GM21723 (cell line): ENCODE measurements at regions not wholly inside any gene's neighbourhood (a gene's known extent, or its start where the extent isn't known, plus 50 kb on each side); places are given as distances from the start of the nearest gene placed in this dataset.

ENCODE experiments used
- ATAC-seq: cut with Tn5 transposase; IDR thresholded peaks from one replicate; pipeline ENCODE4 v1.9.1; 2021; ENCODE audit warnings: mild to moderate bottlenecking, moderate library complexity; ENCODE audit not compliant: unreplicated experiment

DNA sequence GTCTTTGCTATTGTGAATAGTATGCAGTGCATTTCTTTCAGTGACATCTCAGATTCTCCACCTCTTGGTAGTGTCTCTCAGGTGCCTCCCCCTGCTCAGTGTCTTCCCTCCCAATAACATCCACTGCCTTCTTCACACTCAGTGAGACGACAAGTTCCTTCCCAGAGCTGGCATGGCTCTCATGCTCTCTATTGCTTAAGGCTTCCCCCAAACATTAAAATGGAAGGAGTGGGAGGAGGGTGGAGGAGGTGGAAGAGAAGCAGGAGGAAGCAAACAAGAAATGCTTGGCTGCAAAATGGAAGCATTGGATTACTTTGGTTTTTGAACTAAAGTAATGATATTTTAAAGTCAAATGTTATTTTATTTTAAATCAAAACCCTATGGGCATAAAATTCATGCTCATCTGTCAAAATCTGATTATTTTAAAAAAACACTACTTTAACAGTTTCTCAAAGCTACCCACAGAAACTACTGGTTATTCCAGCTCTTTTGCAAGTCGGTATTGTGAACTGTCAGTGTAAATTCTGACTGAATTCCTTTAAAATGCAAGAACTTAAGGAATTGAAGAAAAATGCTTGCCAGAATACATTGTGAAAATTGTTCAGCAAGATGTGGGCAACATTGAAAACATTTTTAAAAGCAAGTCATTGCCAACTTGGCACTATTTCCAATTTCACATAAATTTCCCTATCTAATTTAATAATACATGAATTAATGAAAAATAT lies 727.6 kb upstream of the ARGLU1 start:
- no peak for ATAC-seq

DNA sequence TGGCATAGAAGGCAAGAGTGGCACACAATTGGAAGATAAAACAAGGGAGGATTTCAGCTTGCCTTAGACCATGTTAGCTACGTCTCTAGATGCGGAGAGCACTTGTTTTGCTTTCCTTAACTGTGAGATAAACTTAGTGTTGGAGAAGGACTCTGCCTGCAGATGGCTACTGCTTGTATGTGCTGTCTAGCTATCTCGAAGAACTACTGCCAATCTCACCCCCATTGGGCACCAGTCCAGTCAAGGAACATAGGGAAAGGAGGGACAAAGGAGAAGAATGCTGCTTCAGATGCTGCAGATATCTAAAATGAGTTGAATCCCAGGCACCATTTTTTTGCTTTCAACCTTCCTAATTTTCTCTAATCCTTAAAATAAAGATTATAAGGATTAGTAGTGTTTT lies 726.0 kb upstream of the ARGLU1 start:
- ATAC-seq: no peak

DNA sequence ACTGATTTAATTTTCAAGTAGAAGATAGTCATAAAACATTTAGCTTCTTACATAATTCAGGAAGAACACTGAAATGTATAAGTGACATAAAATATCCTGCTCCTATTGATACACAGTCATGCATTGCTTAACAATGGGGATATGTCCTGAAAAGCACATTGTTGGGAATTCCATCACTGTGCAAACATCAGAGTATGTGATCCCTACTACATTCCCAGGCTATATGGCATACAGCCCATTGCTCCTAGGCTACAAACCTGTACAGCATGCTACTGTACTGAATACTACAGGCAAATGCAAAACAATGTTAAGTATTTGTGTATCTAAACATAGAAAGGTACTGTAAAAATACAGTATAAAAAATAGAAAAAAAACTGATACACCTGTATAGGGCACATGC lies 723.9 kb upstream of the ARGLU1 start:
- no peak for ATAC-seq

DNA sequence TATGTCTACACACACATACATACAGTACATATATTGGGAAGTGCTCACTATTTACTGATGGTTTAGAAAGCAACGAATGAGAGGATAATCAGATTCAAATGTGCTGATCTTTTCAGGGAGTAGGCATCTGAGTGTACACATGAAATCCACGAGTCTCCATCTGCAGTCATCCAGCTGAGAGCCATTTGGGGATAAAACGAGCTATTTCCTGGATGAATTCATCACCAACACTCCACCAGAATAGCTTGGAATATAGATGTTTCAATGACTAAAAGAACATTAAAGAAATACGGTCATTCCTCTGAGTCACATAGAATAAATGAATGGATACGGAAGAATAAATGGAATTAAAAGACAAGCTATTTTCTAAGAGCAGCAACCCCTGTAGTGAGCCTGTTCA lies 721.6 kb upstream of the ARGLU1 start:
- no peak for ATAC-seq

DNA sequence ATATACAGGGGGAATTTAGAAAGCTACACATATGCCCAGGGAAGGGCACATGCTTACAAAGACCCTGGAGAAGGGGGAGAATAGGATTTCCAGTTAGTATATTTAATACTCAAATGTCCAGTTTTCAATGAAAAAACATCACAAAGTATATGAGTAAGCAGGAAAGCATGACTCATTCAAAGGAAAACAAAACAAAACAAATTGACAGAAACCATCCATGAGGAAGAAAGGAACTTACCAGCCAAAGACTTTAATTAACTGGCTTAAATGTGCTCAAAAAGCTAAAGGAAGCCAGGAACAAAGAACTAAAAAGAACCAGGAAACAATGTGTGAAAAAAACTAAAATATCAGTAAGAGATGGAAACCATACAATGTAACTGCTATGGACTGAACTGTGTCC lies 716.2 kb upstream of the ARGLU1 start:
- ATAC-seq: no peak

DNA sequence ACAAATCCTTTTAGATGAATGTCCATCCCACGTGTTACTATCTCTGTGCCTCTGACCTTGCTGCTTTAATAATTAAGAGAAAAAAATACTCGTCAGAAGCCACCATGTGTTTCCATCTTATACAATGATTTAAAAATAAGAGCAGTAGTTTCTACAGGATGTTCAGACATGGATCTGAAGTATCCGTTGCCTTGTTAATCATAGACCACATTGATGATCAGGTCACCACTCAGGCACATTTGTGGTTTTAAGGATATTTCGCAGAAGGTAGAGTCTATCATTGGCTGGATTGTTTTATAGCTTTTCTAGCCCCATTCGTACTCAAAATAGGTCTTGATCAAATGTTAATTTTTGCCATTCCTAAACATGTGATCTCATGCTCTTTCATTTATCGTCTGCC lies 710.0 kb upstream of the ARGLU1 start:
- ATAC-seq: no peak

DNA sequence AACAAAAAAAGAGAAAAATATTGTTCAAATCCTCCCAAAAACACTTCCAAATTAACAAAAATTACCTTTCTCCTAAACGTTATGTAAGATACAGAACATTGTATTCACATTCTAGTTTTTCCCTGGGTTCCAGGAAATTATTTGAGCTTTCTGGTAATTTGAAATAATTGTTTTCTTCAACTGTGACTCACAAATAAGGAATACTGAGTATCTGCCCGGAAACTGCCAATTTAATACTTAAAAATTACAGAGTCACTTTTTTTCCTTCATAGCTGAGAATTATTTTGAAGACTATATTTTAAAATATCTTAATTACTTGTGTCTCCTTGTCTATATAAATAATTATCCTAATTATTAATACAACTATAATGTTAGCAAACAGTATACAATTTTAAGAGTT lies 709.0 kb upstream of the ARGLU1 start:
- ATAC-seq: no peak

DNA sequence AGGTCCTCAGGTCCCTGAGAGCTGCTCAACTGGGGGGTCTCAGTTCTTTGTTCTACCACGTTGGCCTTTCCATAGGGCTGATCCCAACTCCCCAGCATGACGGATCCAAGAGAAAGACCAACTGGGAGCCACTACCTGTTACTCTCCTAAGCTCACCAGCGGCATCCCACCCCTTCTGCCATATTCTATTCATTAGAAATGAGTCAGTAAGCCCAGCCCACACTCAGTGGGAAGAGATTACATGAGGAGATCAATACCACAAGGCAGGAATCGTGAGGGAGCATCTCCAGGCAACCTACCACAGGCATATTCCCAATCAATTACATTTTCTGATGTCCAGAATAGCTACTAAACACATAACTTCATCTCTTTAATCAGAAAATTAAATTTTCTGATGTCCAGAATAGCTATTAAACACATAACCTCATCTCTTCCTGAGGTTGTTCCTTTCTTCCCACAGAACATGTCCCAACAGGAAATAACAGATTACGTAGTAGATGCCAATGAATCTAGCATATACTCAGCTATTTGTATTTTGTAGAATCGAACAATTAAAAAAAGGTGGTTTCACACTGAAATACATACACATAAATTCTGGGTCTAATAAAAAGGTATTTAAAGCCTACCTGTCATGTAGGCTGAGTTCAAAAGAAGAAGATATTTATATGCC lies 708.1 kb upstream of the ARGLU1 start:
- ATAC-seq: no peak

DNA sequence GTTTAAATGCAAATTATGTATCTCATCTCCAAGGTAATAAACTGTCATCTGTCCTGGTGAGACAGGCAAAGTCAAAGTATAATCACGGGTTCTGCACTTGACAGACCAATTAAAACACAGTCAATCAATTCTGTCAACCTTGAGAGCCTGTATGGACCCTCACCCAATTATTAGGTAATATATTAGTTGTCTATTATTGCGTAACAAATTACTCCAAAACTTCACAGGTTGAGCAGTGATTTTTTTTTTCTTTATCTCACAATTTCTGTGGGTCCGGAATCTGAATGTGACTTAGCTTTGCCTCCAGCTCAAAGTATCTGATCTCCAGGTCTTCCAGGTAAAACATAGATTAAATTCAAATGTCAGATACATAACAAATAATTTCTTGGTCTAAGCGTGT lies 707.4 kb upstream of the ARGLU1 start:
- ATAC-seq: no peak

DNA sequence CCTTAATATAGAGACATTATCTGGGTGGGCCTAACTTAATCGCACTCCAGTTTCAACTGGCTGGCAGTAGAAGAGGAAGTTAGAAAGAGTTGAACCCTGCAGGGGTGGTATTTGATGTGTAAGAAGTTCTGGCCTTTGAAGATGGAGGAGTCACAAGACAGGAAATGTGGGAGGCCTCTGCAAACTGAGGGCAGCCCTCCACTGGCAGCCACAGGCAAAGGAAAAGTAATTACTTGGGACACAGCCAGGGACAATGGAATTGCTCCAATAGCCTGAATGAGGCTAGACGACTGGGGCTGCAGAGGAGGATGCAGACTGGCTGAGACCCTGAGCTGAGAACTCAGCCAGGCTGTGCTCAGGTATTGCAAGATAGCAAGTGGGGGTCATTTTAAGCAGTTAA lies 703.3 kb upstream of the ARGLU1 start:
- no peak for ATAC-seq

DNA sequence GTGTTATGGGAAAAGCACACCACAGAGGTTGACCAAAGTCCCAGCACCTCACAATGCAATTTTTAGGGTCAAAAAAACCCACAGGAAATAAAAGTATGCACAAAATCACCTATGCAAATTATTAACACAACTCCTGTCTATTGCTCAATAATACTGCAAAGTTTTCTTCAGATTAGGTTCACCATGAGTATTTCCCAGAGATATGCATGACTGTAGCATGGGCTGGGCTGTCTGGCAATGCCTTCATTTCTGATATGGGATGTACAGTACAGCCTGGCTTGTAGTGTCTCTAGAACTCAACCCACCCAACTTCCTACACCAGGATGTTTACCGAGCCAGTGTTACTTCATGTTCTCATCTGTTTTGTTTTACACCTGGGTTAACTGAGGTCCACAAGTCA lies 698.7 kb upstream of the ARGLU1 start:
- no peak for ATAC-seq

DNA sequence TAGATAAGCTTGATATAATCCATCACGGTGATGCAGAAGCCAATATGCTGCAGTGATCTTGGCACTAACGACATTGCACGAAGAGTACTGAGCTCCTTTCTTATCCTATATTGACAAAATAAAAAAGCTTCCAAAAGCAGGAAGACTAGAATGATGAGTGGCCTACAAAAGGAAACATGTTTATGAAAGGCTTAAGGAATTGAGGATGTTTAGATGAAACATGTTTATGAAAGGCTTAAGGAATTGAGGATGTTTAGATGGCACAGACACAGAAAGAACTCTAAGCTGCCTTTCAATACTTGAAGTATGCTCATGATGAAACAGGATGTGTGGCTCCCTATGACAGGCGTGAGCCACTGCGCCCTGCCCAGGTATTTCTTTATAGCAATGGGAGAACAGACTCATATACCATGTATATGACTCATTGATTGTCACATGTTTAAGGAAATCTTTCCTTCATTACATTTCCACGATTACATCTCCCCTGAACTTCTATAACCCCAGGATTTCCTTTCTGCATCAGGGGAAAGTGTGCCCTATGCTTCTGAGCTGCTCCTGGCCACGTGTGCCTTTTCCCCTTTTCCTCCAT lies 690.8 kb upstream of the ARGLU1 start:
- no peak for ATAC-seq

DNA sequence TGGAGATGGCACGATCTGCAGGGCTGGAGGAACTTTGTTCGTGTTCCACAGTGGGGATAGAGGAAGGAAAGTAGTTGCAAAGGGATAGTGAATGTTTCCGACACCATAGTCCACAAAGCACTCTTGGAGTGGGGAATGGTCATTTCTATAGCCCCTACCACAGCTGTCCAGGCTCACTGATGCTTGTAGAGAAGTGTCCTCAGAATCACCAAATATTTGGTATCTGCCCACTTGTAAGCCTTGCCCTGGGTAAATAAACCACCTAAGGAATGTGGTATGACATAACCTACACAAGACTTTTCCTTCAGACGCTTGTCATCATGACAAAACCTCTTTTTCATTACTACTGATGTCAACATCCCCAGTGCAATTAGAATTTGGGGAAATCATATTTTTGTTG lies 686.5 kb upstream of the ARGLU1 start:
- no peak for ATAC-seq

DNA sequence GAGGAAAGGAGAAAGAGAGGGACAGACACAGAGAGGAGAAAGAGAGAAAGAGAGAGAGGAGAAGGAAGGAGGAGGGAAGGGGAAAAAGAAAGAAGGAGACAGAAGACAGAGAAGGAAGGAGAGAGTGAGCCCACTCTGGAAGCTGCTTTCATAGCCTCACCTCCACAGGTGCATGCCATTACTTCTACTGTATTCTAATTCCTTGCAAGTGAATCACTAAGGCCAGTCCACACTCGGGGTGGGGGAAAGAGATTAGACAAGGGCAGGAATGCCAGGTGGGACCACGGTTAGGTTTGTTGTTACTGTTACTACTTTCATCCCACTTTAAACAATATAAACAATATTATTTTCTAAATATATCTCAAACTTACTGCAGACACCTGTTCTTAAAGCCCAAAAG lies 684.5 kb upstream of the ARGLU1 start:
- ATAC-seq: no peak

DNA sequence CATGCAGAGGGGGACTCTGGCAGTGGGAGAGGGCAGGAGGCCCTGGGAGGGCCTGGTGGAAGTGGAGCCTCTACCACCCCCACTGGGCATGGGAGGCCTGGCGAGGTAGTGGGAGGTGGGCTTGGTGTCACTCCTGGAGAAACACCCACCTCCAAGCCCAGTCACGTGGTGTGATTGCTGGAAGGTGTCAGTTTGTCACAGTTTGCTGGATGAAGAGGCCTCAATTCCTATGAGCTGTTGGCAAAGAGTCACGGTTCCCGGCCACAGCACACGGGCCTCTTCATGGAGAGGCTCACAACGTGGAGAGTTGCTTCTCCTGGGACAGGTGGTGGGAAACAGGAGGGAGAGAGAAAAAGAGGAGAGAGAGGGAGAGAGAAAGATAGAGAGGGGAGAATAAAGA lies 684.1 kb upstream of the ARGLU1 start:
- ATAC-seq: no peak

DNA sequence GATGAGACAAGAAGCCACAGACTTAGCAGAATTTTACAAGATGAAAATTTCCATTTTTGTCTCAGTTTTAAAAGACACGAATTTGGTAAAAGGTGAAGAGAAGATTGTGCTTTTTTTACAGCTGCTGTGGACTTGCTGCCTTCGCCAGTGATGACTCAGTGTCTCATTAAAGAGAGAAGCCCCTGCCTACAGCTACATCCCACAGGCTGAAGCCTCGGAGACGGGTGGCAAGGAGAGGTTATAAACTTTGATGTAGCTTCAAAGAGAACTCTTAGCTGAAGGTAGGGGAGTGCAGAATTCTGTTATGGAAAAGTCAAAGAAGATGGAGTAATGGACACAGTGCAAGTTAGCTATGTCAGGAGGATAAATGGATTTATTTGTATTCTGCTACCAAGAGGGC lies 683.4 kb upstream of the ARGLU1 start:
- no peak for ATAC-seq

DNA sequence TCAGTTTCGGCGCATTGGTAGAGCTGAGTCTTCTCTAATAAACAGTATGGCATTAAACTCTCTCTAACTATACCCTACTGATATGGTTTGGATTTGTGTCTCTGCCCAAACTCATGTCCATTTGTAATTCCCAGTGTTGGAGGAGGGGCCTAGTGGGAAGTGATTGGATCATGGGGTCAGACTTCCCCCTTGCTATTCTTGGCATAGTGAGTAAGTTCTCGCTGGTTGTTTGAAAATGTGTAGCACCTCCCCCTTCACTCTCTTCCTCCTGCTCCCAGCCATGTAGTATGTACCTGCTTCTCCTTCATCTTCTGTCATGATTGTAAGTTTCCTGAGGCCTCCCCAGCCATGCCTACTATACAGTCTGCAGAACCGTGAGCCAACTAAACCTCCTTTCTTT lies 682.7 kb upstream of the ARGLU1 start:
- no peak for ATAC-seq

DNA sequence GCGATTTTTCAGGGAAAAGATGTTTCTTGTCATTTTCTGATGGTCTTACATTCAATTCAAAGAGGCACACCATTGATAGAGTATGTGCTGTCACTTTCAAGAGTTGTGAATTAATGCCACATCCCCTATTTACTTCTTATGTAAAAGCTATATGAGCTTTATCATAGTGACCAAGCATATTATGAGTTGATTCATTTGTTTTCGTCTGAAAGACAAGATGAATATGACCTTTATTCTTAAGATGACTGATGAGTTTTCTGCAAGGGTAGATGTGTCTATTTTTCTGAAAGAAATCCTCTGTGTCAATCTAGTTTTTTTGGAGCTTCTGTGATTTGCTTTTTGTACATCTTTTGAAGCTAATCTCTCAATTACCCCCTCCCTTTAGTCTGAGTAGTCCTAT lies 676.3 kb upstream of the ARGLU1 start:
- no peak for ATAC-seq

DNA sequence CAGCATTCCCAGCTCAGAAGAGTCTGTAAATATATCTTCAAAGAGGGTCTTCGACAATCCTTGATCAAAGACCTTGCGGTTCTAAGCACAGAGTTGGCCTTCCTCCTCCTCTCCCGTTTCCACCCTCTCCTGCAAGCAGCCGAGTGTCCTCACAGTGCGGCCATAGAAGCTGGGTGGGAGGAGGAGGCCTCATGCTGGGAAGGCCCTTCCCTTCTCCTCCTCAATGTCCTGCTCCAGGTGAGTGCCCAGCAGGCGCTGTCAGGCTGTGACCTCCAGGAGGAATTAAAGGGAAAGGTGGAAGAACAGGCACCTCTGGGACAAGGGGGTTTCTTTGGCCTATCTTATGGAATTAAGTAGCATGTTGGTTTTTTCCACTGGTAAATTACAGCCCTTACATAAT lies 674.2 kb upstream of the ARGLU1 start:
- no peak for ATAC-seq

DNA sequence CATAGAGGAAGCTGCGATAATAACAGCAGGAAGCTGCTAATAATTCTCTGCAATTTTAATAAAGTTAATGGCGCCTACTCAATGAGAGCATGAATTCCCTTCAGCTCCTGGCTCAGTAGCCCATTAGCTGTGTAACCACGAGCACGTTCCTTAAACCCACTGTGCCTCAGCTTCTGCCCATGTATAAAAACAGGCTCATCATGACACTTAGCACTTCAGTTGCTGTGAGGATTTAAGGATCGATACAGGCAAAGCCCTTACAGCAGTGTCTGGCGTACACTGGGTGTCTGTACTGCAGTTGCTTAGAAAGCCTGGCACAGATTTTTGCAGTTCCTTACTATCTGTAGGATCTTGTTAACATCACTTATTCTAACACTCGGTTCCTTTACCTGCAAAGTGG lies 673.4 kb upstream of the ARGLU1 start:
- ATAC-seq: no peak

DNA sequence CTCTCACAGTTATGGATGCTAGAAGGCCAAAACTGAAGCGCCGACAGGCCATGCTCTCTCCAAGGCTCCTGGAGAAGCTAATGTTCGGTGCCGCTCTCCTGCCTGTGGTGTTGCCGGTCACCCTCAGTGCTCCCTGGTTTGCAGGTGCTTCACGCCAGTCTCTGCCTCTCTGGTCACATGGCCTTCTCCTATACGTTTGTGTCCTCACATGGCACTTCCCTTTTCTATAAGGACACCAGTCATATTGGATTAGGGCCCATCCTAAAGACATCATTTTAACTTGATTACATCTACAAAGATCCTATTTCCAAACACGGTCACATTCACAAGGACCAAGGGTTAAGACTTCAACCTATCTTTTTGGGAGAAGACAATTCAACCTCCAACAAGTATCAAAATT lies 671.3 kb upstream of the ARGLU1 start:
- ATAC-seq: no peak

DNA sequence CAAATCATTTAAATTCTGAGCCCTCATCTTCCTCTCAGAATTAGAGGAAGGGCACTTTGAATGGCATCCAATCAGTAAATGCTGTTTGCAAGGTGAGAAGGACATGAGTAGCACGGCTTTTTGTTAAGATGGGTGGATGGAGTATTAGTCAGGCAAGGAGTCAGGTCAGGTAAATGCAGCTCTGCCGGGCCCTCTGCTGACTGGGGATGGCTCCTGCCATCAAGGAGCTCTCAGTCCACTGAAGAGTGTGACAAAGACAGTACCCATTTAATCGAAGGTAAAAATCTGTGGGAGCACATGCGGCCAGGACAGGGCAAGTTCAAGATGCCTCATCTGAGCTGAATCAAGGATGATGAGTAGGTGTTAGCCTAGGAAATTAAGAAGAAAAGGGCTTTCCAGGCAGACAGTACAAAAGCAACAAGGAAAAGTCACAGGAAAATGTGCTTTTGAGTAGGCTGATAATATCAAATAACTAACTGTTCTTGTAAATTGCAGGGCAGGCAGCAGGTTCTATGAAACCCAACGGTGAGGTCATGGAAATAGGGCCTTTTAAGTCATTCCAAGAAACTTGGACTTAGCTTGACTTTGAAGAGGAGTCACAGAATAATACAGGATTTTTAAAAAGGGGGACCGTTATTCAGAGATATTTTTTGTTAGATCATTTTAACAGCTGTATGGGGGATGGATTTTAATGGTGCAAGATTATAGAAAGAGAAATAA lies 670.5 kb upstream of the ARGLU1 start:
- no peak for ATAC-seq
